Iris pigment epithelial cell (primary cell): ENCODE measurements at regions not wholly inside any gene's neighbourhood (a gene's known extent, or its start where the extent isn't known, plus 50 kb on each side); places are given as distances from the start of the nearest gene placed in this dataset.
"Not testable (repeated sequence)": the region's sequence is repeated elsewhere in the genome, so short reads cannot be mapped to it uniquely, and the experiment has no call there.

Experiments used
- DNase-seq: peaks from one replicate; pipeline ENCODE4 v3.0.0-alpha.2; 2011; ENCODE audit warnings: low read depth

GRCh38 chr9:81741103-81741502 is 51.8 kb upstream of the TLE1 start:
- no peak for DNase-seq

GRCh38 chr9:81748091-81748490 is 58.7 kb upstream of the TLE1 start:
- DNase-seq: no peak

GRCh38 chr9:81753436-81753835 is 64.1 kb upstream of the TLE1 start:
- no peak for DNase-seq

- DNase-seq: no peak
These were observed 64.9 kb upstream of the TLE1 start for GRCh38 chr9:81754245-81754644.

- DNase-seq: no peak
These were observed 66.4 kb upstream of the TLE1 start for GRCh38 chr9:81755721-81756120.

GRCh38 chr9:81756561-81756960 is 67.2 kb upstream of the TLE1 start:
- no peak for DNase-seq

- no peak for DNase-seq
These were observed 68.9 kb upstream of the TLE1 start for GRCh38 chr9:81758123-81758797.

GRCh38 chr9:81759680-81760215 is 70.4 kb upstream of the TLE1 start:
- peak; percentile 100 for DNase-seq

GRCh38 chr9:81767921-81768320 is 78.6 kb upstream of the TLE1 start:
- no peak for DNase-seq

- peak; percentile 87 for DNase-seq
These were observed 82.2 kb upstream of the TLE1 start for GRCh38 chr9:81771571-81771970.

GRCh38 chr9:81772144-81772543 is 82.8 kb upstream of the TLE1 start:
- peak; percentile 34 for DNase-seq

- no peak for DNase-seq
These were observed 87.0 kb upstream of the TLE1 start for GRCh38 chr9:81776390-81776789.

- peak; percentile 31 for DNase-seq
These were observed 87.5 kb upstream of the TLE1 start for GRCh38 chr9:81776834-81777233.

- DNase-seq: no peak
These were observed 88.1 kb upstream of the TLE1 start for GRCh38 chr9:81777482-81777881.

GRCh38 chr9:81782313-81782995 is 93.1 kb upstream of the TLE1 start:
- DNase-seq: no peak

GRCh38 chr9:81787747-81788632 is 98.6 kb upstream of the TLE1 start:
- DNase-seq: peak; percentile 96

- DNase-seq: peak; percentile 73
These were observed 100.4 kb upstream of the TLE1 start for GRCh38 chr9:81789721-81790120.

- no peak for DNase-seq
These were observed 100.8 kb upstream of the TLE1 start for GRCh38 chr9:81790166-81790565.

- no peak for DNase-seq
These were observed 101.7 kb upstream of the TLE1 start for GRCh38 chr9:81791076-81791475.

- DNase-seq: peak; percentile 10
These were observed 109.3 kb upstream of the TLE1 start for GRCh38 chr9:81798606-81799005.

GRCh38 chr9:81801190-81801589 is 111.8 kb upstream of the TLE1 start:
- peak; percentile 33 for DNase-seq

GRCh38 chr9:81804306-81804705 is 115.0 kb upstream of the TLE1 start:
- DNase-seq: no peak

GRCh38 chr9:81811688-81812087 is 116.5 kb upstream of the SPATA31D4 start:
- not testable (repeated sequence) for DNase-seq
